NCI-H1092 (cell line): ENCODE measurements at regions not wholly inside any gene's neighbourhood (a gene's known extent, or its start where the extent isn't known, plus 50 kb on each side); places are given as distances from the start of the nearest gene placed in this dataset.

ENCODE experiments used
- DNase-seq: peaks from one replicate; lab custom pipeline; 2025; lab: John Stamatoyannopoulos, UW

DNA sequence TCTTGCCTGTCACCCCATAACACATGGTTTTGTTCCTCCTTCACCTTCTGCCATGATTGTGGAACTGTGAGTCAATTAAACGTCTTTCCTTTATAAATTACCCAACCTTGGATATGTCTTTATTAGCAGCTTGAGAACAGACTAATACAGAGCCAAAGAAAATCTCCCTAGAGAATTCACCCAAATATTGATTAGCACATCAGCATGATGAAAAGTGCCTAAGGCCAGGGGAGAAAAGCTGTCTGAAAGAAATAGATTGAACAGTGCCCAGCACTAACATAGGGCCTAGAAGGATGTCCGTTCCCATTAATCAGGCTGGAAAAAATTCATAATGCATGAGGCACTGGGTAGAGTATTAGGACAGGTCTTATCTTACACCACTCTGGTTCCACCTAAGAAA lies 111.9 kb upstream of the CALN1 start:
- no peak for DNase-seq

DNA sequence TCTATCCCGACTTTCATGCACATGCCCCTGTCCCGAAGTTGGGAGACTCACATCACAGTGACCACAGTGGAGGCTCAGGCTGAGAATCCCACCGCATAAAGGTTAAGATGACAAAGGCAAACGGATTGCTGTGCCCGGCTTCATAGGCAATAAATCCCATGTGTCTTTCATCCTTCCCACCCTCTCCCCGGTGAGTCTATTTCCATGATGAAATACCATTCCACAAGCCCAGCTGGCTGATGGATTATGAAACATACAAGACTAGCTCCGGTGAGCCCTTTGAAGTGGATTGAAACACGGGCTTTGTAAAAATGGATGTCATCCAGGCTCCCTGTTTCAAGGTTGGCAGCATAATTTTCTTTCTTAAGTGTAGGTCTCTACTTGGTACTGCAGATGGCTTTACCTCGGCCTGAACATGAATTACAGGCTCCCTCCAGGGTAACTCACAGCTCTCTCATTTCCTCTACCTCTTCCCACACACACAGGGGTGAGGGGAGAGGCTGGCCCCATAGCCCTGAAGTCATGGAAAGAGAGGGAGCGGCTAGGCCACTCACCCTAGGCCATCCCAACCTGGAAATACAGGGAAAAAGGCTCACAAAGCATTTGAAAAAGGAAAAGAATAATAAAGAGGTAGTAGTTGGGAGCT lies 92.0 kb upstream of the CALN1 start:
- DNase-seq, result no peak

DNA sequence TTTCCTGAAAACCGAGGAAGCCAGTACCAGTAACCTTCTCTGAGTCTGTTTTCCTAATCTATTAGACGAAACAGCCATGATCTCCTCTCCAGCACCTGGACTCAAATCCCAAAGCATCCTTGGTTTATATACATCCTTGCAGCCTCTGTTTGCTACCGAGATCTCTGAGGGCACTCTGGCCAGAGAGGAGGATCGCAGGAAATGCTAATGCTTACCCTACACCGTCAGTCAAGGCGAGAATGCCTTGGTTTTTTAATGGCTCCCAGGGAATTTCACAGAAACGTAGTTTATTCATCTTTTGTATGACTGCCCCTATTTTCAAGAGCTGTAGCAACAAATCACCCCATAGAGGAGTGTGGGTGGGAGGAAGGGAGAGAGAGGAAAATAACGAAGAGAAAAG lies 91.5 kb upstream of the CALN1 start:
- no peak for DNase-seq

DNA sequence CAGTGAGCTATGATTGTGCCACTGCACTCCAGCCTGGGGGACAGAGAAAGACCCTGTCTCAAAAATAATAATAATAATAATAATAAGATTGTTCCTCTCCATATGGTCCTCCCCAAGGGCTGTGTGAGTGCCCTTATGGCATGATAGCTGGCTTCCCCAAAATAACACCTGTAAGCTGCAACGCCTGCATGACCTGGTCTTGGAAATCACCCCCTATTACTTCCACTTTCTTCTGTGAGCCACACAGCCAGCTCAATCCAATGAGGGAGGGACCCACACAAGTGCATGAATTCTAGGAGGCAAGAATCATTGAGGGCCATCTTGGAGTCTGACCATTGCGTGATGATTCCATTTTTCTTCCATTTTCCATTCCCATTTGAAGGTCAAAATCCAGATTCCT lies 82.7 kb upstream of the CALN1 start:
- DNase-seq, result no peak

GRCh38 chr7:72493850-72494661 lies 81.9 kb upstream of the CALN1 start:
- DNase-seq, result peak; percentile 63

- DNase-seq, result peak; percentile 25
Measured at GRCh38 chr7:72492461-72493065, 80.4 kb upstream of the CALN1 start.

DNA sequence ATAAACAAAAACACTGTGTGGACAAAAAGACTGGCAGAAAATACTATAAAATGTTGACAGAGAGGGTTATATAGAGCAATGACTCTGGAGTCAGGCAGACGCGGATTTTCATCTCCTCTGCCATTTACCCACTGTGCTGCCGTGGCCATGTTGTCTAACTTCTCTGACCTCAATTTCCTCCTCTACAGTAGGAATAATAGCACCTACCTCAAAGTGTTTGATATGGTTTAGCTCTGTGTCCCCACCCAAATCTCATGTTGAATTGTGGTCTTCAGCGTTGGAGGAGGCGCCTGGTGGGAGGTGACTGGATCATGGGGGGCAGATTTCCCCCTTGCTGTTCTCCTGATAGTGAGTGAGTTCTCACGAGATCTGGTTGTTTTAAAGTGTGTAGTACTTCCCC lies 78.2 kb upstream of the CALN1 start:
- DNase-seq, result no peak

- no peak for DNase-seq
Measured at GRCh38 chr7:72481934-72482333, 69.8 kb upstream of the CALN1 start.

- no peak for DNase-seq
Measured at GRCh38 chr7:72476608-72477305, 64.6 kb upstream of the CALN1 start.

- DNase-seq, result no peak
Measured at GRCh38 chr7:72467237-72467636, 55.1 kb upstream of the CALN1 start.

DNA sequence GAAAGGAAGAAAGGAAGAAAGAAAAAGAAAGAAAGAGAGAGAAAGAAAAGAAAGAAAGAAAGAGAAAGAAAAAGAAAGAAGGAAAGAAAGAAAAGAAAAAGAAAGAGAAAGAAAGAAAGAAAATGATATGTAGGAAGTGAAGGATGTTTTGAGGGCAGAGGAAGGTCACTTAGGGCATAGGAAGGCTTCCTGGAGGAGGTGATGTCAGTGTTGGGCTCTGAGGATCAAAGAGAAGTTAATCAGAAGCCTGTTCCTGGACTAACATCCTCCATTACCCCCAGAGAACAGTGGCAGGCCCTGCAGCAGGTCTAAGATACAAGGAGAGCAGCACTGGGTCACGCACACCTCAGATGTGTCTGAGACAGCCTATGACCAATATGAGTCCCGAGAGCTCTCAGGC lies 54.7 kb upstream of the CALN1 start:
- no peak for DNase-seq

DNA sequence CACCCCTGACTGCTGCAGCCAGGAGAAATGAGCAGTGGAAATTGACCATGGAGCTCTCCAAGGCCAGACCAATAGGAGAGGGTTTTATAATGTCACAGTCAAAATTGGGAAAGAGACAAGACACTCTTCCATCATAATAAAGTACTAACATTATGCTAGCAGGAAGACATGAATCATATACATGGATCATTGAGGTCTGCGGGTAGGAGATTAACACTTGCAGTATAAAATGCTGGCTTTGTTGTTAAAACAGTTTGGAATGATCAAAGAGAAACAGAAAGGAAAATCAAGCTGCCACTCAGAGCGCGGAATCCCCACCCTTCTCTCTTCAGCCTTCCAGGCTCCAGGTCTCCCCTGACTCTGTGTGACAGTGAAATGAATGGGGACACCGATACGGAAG lies 53.4 kb upstream of the CALN1 start:
- DNase-seq, result no peak

DNA sequence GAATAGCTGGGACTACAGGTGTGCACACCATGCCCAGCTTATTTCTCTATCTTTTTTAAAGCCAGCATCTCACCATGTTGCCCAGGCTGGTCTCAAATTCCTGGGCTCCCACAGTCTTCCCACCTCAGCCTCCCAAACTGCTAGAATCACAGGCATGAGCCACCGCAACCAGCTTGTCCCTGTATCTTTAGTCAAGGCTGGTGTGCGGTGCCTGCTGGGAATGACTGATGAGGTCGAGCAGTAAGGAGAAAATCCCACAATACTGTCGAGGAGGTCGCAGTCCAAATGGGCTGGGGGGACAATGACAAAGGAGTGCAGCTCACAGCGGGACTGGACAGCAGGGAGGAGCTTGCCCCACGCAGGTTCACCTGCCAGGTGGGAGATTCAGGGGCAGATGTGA lies 50.2 kb upstream of the CALN1 start:
- DNase-seq, result no peak
